GM19397 (cell line): ENCODE measurements at regions not wholly inside any gene's neighbourhood (a gene's known extent, or its start where the extent isn't known, plus 50 kb on each side); places are given as distances from the start of the nearest gene placed in this dataset.
"Not testable (repeated sequence)": the region's sequence is repeated elsewhere in the genome, so short reads cannot be mapped to it uniquely, and the experiment has no call there.

ENCODE experiments used
- ATAC-seq: cut with Tn5 transposase; IDR thresholded peaks from one replicate; pipeline ENCODE4 v1.9.1; 2021; ENCODE audit warnings: mild to moderate bottlenecking, moderate library complexity; ENCODE audit not compliant: unreplicated experiment

- ATAC-seq: no peak
Measured at GRCh38 chr5:175347931-175348330, 96.1 kb downstream of the DRD1 start.

GRCh38 chr5:175347027-175347426, 97.0 kb downstream of the DRD1 start:
- ATAC-seq: no peak

- ATAC-seq: no peak
Measured at GRCh38 chr5:175344331-175345195, 99.4 kb downstream of the DRD1 start.

- ATAC-seq: no peak
Measured at GRCh38 chr5:175343308-175343707, 100.7 kb downstream of the DRD1 start.

- ATAC-seq: no peak
Measured at GRCh38 chr5:175340180-175340579, 103.8 kb downstream of the DRD1 start.

- no peak for ATAC-seq
Measured at GRCh38 chr5:175337680-175338079, 106.3 kb downstream of the DRD1 start.

- no peak for ATAC-seq
Measured at GRCh38 chr5:175336781-175337180, 107.2 kb downstream of the DRD1 start.

GRCh38 chr5:175335691-175336090, 108.3 kb downstream of the DRD1 start:
- no peak for ATAC-seq

- ATAC-seq: not testable (repeated sequence)
Measured at GRCh38 chr5:175331173-175332036, 112.6 kb downstream of the DRD1 start.

GRCh38 chr5:175329976-175330375, 114.0 kb downstream of the DRD1 start:
- no peak for ATAC-seq

GRCh38 chr5:175328687-175329086, 115.3 kb downstream of the DRD1 start:
- ATAC-seq: no peak

- ATAC-seq: no peak
Measured at GRCh38 chr5:175328176-175328575, 115.8 kb downstream of the DRD1 start.

- ATAC-seq: no peak
Measured at GRCh38 chr5:175325681-175326080, 118.3 kb downstream of the DRD1 start.

GRCh38 chr5:175321927-175322532, 122.0 kb downstream of the DRD1 start:
- ATAC-seq: no peak

GRCh38 chr5:175319199-175319598, 124.8 kb downstream of the DRD1 start:
- no peak for ATAC-seq

GRCh38 chr5:175317872-175318271, 126.1 kb downstream of the DRD1 start:
- ATAC-seq: no peak

GRCh38 chr5:175309218-175309810, 134.7 kb downstream of the DRD1 start:
- no peak for ATAC-seq

- ATAC-seq: no peak
Measured at GRCh38 chr5:175308701-175309100, 135.3 kb downstream of the DRD1 start.

- ATAC-seq: no peak
Measured at GRCh38 chr5:175306381-175306780, 137.6 kb downstream of the DRD1 start.

- no peak for ATAC-seq
Measured at GRCh38 chr5:175305251-175305650, 138.7 kb downstream of the DRD1 start.

GRCh38 chr5:175290379-175290778, 153.6 kb downstream of the DRD1 start:
- ATAC-seq: no peak
